ENCODE measurements at regions not wholly inside any gene's neighbourhood (a gene's known extent, or its start where the extent isn't known, plus 50 kb on each side); places are given as distances from the start of the nearest gene placed in this dataset.

DNA sequence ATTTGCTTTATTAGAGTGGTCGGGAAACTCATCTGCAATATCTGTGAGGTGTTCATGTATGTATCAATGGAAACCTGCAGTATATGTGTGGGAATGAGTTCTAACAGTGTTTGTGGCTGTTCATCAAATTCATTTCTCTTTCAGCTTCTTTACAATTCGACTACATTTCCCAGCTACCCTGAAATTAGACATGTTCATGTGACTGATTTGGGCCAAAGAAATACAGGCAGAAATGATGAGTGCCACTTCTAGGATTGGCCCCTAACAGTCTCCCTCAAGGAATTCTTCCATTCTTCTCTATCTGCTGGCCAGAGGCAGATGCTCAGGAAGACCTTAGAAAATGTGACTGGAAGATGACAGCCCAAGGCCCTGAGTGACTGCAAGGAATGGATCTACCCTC is 114.8 kb upstream of the WAC start:
- no peak for TF ChIP-seq POLR2A (IDR thresholded peaks at IDR 0.05)
- TF ChIP-seq, protein P1, sequence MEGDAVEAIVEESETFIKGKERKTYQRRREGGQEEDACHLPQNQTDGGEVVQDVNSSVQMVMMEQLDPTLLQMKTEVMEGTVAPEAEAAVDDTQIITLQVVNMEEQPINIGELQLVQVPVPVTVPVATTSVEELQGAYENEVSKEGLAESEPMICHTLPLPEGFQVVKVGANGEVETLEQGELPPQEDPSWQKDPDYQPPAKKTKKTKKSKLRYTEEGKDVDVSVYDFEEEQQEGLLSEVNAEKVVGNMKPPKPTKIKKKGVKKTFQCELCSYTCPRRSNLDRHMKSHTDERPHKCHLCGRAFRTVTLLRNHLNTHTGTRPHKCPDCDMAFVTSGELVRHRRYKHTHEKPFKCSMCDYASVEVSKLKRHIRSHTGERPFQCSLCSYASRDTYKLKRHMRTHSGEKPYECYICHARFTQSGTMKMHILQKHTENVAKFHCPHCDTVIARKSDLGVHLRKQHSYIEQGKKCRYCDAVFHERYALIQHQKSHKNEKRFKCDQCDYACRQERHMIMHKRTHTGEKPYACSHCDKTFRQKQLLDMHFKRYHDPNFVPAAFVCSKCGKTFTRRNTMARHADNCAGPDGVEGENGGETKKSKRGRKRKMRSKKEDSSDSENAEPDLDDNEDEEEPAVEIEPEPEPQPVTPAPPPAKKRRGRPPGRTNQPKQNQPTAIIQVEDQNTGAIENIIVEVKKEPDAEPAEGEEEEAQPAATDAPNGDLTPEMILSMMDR (IDR thresholded peaks at IDR 0.05) = no peak
